Tibial nerve (tissue), 4 donors: ENCODE measurements at regions not wholly inside any gene's neighbourhood (a gene's known extent, or its start where the extent isn't known, plus 50 kb on each side); places are given as distances from the start of the nearest gene placed in this dataset.

Experiments
- CTCF ChIP-seq, 5 experiments: fragments of 200-600 bp in 3 of 5; fragments of 450-650 bp in 2 of 5; sonication (generic) in 3 of 5; IDR thresholded peaks; one replicate each; pipeline ENCODE4 v1.5.1; 2016 to 2019; ENCODE audit warnings: antibody characterized with exemption in 5 of 5, mild to moderate bottlenecking in 3 of 5, moderate library complexity in 2 of 5
- EP300 ChIP-seq, 2 donors: sonication (generic); formaldehyde crosslinking; IDR thresholded peaks; one replicate each; pipeline ENCODE4 v1.6.1; 2017; ENCODE audit warnings: antibody characterized with exemption in 2 of 2, mild to moderate bottlenecking in 1 of 2

GRCh38 chr2:7527165-7527722, 610.0 kb downstream of the RNF144A start:
- TF ChIP-seq CTCF (IDR thresholded peaks at IDR 0.05) (no peak), EP300 (IDR thresholded peaks at IDR 0.05) (no peak)
